Caco-2 (cell line): ENCODE measurements at regions not wholly inside any gene's neighbourhood (a gene's known extent, or its start where the extent isn't known, plus 50 kb on each side); places are given as distances from the start of the nearest gene placed in this dataset.

Experiments
- BruUV-seq: library from RNA; stranded (reverse); fragments of 400-500 nt; replicated peaks from 2 replicates; lab custom pipeline; 2021; lab: Mats Ljungman, UMichigan
- CTCF ChIA-PET: fragments of 300-600 bp; sonication (Branson Sonifier 250); formaldehyde crosslinking; loops from one replicate; lab custom pipeline; 2022; ENCODE audit warnings: antibody characterized with exemption; lab: Charles Lee
- POLR2A ChIA-PET: fragments of 300-600 bp; sonication (Branson Sonifier 250); formaldehyde crosslinking; loops from one replicate; lab custom pipeline; 2022; ENCODE audit warnings: antibody characterized with exemption; lab: Charles Lee
- DNase-seq, 2 experiments: peaks; one replicate each; pipeline versions ENCODE4 v3.0.0 to v3.0.0-alpha.2; 2020 to 2022
- H3K27me3 ChIP-seq: replicated peaks from 2 replicates; pipeline ENCODE4 v1.6.0; 2011; ENCODE audit warnings: low read length; ENCODE audit not compliant: control insufficient read depth, insufficient read depth
- H3K36me3 ChIP-seq: 2 replicates; pipeline ENCODE4 v1.5.1; 2011; ENCODE audit warnings: low read length; ENCODE audit not compliant: control insufficient read depth, insufficient read depth
- H3K4me1 ChIP-seq: fragments of 250-450 bp; sonication (Bioruptor Pico); 2 replicates; pipeline ENCODE4 v1.5.1; 2020; ENCODE audit warnings: mild to moderate bottlenecking
- H3K4me3 ChIP-seq: 2 replicates; pipeline ENCODE4 v1.5.1; 2011; ENCODE audit warnings: low read depth, mild to moderate bottlenecking, control low read depth, low read length
- H3K9me3 ChIP-seq: fragments of 250-450 bp; sonication (Bioruptor Pico); 2 replicates; pipeline ENCODE4 v1.5.1; 2020; ENCODE audit warnings: mild to moderate bottlenecking, moderate library complexity
- H3K27ac Mint-ChIP-seq: one replicate; pipeline ENCODE4 v1.8.0; 2022; ENCODE audit warnings: mixed read lengths; ENCODE audit not compliant: unreplicated experiment
- H3K27me3 Mint-ChIP-seq: one replicate; pipeline ENCODE4 v1.8.0; 2022; ENCODE audit warnings: mixed read lengths; ENCODE audit not compliant: insufficient read depth, unreplicated experiment
- H3K36me3 Mint-ChIP-seq: one replicate; pipeline ENCODE4 v1.8.0; 2022; ENCODE audit warnings: mild to moderate bottlenecking, mixed read lengths; ENCODE audit not compliant: insufficient read depth, unreplicated experiment
- H3K4me1 Mint-ChIP-seq: one replicate; pipeline ENCODE4 v1.8.0; 2022; ENCODE audit warnings: low read depth, mixed read lengths; ENCODE audit not compliant: unreplicated experiment
- H3K4me3 Mint-ChIP-seq: one replicate; pipeline ENCODE4 v1.8.0; 2022; ENCODE audit warnings: mild to moderate bottlenecking, moderate library complexity, mixed read lengths; ENCODE audit not compliant: unreplicated experiment
- H3K9me3 Mint-ChIP-seq: one replicate; pipeline ENCODE4 v1.8.0; 2022; ENCODE audit warnings: mixed read lengths; ENCODE audit not compliant: unreplicated experiment
- intact Hi-C: fragments of 100-400 bp; cut with micrococcal nuclease; formaldehyde crosslinking; loops from one replicate; pipeline ENCODE4 v1.10.0; 2022; ENCODE audit not compliant: unreplicated experiment
- TF ChIP-seq, protein P1 (sequence below), 2 experiments: fragments of 200-600 bp in 1 of 2; IDR thresholded peaks; 1 replicate in 1 of 2; 2 replicates in 1 of 2; pipeline versions ENCODE4 v1.5.1 to v1.8.0; 2011 to 2022; ENCODE audit warnings: antibody characterized with exemption in 1 of 2, control low read depth in 1 of 2, inconsistent platforms in 1 of 2, low read depth in 1 of 2, low read length in 1 of 2, mild to moderate bottlenecking in 1 of 2, moderate library complexity in 1 of 2; ENCODE audit not compliant: insufficient read depth in 1 of 2, severe bottlenecking in 1 of 2, unreplicated experiment in 1 of 2

DNA sequence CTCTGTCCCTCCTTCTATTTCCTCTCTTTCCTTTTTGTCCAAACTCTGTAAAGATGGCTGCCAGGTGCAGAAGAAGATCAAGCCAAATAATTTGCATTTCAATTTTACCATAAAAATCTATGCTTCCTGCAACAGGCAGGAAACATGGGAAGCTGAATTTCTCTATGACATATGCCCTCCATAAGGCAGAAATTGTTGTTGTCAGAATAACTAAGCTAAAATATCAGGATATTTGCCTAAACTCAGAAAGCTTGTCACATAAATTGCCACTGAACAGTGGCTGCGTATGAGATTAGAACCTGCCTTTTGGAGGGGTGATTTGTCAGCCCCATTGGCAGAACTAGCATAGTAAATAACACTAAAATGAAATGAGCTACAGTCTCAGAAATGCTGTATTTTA is 288.3 kb upstream of the LMCD1 start:
- H3K27me3 Mint-ChIP-seq = peaks cover 7% of the 10 kb centered on the region
- H3K4me1 Mint-ChIP-seq = no peaks in the 10 kb centered on the region
- intact Hi-C loops = no loop called here
- no peaks in the 10 kb centered on the region for H3K4me1 ChIP-seq
- no TSS peak for BruUV-seq
- no peaks in the 10 kb centered on the region for H3K36me3 Mint-ChIP-seq
- DNase-seq = no peak
- no peak overlapping the region for H3K4me3 ChIP-seq
- no peaks in the 10 kb centered on the region for H3K9me3 ChIP-seq
- H3K27me3 ChIP-seq = no peaks in the 10 kb centered on the region; the same call in 1 of the 2 replicates
- ChIA-PET POLR2A (no interaction called here), CTCF (no interaction called here)
- no peaks in the 10 kb centered on the region for H3K9me3 Mint-ChIP-seq
- no peak overlapping the region for H3K27ac Mint-ChIP-seq
- TF ChIP-seq, protein P1, sequence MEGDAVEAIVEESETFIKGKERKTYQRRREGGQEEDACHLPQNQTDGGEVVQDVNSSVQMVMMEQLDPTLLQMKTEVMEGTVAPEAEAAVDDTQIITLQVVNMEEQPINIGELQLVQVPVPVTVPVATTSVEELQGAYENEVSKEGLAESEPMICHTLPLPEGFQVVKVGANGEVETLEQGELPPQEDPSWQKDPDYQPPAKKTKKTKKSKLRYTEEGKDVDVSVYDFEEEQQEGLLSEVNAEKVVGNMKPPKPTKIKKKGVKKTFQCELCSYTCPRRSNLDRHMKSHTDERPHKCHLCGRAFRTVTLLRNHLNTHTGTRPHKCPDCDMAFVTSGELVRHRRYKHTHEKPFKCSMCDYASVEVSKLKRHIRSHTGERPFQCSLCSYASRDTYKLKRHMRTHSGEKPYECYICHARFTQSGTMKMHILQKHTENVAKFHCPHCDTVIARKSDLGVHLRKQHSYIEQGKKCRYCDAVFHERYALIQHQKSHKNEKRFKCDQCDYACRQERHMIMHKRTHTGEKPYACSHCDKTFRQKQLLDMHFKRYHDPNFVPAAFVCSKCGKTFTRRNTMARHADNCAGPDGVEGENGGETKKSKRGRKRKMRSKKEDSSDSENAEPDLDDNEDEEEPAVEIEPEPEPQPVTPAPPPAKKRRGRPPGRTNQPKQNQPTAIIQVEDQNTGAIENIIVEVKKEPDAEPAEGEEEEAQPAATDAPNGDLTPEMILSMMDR (IDR thresholded peaks at IDR 0.05; ENCODE audit: insufficient read depth in 1 of 2, low read depth in 1 of 2, low read length in 1 of 2, severe bottlenecking in 1 of 2, unreplicated experiment in 1 of 2) = no peak
- H3K36me3 ChIP-seq = no peaks in the 10 kb centered on the region
- no peak overlapping the region for H3K4me3 Mint-ChIP-seq

DNA sequence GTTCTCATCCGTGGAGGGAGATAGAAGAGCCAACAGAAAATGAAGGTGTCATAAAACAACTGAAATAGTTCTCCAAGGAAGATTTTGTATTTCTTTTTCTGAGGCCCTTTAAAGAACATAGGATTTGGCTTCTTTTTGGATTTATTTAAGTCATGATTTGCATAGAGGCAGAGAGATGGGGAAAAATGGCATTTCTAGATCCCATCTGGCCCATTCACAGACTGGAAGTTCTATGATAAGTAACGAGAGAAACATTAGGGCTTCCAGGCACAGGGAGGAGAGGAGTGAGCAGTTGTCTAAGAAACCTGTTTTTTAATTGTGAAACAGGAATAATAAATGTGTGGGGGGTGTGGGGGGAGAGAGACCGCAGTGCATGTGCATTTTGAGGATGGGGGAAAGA is 285.8 kb upstream of the LMCD1 start:
- Histone ChIP-seq H3K4me3 (no peak overlapping the region), H3K9me3 (no peaks in the 10 kb centered on the region), H3K36me3 (no peaks in the 10 kb centered on the region), H3K27me3 (no peaks in the 10 kb centered on the region; the same call in 1 of the 2 replicates), H3K4me1 (no peaks in the 10 kb centered on the region)
- Mint-ChIP-seq H3K4me1 (no peaks in the 10 kb centered on the region), H3K9me3 (no peaks in the 10 kb centered on the region), H3K4me3 (no peak overlapping the region), H3K27ac (no peak overlapping the region), H3K36me3 (no peaks in the 10 kb centered on the region), H3K27me3 (peaks cover 7% of the 10 kb centered on the region)
- intact Hi-C loops = no loop called here
- TF ChIP-seq, protein P1 (IDR thresholded peaks at IDR 0.05; ENCODE audit: insufficient read depth in 1 of 2, low read depth in 1 of 2, low read length in 1 of 2, severe bottlenecking in 1 of 2, unreplicated experiment in 1 of 2) = no peak
- no peak for DNase-seq
- BruUV-seq = no TSS peak
- POLR2A ChIA-PET = no interaction called here
- CTCF ChIA-PET = no interaction called here

DNA sequence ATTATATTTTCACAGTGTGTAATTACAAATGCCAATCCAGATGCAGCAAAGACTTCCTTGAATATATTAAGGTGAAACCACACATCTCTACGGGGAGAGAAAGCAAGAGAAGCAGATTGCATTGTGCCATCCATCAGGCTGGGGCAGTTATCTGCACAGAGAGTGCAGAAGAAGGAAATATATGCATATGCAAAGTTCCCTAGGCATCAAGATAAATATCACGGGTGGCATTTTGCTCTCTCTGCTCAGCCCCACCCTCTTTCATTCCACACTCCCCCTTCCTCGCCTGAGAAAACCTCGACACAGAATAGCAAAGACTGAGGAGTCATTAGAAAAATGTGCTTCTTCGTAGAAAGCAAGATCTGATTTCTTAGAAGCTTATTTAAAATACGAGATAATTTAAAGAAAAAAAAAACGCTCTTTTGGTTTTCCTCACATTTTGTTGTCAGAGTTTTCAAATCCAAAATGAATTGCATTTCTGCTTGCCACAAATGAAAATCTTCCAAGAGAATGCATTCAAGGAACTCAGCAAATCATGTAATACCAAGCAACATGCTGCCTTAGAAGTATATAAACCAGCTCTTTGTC is 283.2 kb upstream of the LMCD1 start:
- no peaks in the 10 kb centered on the region for H3K9me3 Mint-ChIP-seq
- no peak overlapping the region for H3K4me3 ChIP-seq
- H3K36me3 ChIP-seq = no peaks in the 10 kb centered on the region
- intact Hi-C loops = no loop called here
- no peak for DNase-seq
- ChIA-PET CTCF (no interaction called here), POLR2A (no interaction called here)
- H3K4me1 ChIP-seq = no peaks in the 10 kb centered on the region
- H3K27ac Mint-ChIP-seq = no peak overlapping the region
- no TSS peak for BruUV-seq
- no peak overlapping the region for H3K4me3 Mint-ChIP-seq
- TF ChIP-seq, protein P1 (IDR thresholded peaks at IDR 0.05; ENCODE audit: insufficient read depth in 1 of 2, low read depth in 1 of 2, low read length in 1 of 2, severe bottlenecking in 1 of 2, unreplicated experiment in 1 of 2) = no peak
- no peaks in the 10 kb centered on the region for H3K36me3 Mint-ChIP-seq
- H3K9me3 ChIP-seq = no peaks in the 10 kb centered on the region
- no peaks in the 10 kb centered on the region for H3K4me1 Mint-ChIP-seq
- no peaks in the 10 kb centered on the region; the same call in 1 of the 2 replicates for H3K27me3 ChIP-seq
- peaks cover 4% of the 10 kb centered on the region for H3K27me3 Mint-ChIP-seq
